K562 (cell line): ENCODE measurements at regions not wholly inside any gene's neighbourhood (a gene's known extent, or its start where the extent isn't known, plus 50 kb on each side); places are given as distances from the start of the nearest gene placed in this dataset.

ENCODE experiments used
- ATAC-seq: fragments of 200-7000 bp; cut with Tn5 transposase; 3 replicates; pipeline ENCODE4 v1.9.1; 2020; ENCODE audit warnings: moderate library complexity
- BruUV-seq: library from RNA; stranded (reverse); fragments of 400-500 nt; replicated peaks from 2 replicates; lab custom pipeline; 2021; lab: Mats Ljungman, UMichigan
- CTCF ChIA-PET: fragments of 300-600 bp; formaldehyde crosslinking; extraction: SDS; loops from one replicate; lab custom pipeline; 2021; ENCODE audit warnings: low intra/inter-chr PET ratio; lab: Yijun Ruan, JAX
- POLR2A ChIA-PET: fragments of 300-600, 350-650 bp; sonication (Branson Sonifier 250); formaldehyde crosslinking; extraction: SDS; loops from one replicate; lab custom pipeline; 2021; ENCODE audit warnings: antibody characterized with exemption, inconsistent platforms; lab: Yijun Ruan, JAX
- DNase-seq, 4 experiments: peaks; one replicate each; pipeline versions ENCODE4 v3.0.0 to v3.0.0-alpha.2; 2011 to 2018; ENCODE audit warnings: low spot score in 3 of 4, mixed read lengths in 3 of 4; ENCODE audit errors: extremely low read depth in 1 of 4
- FAIRE-seq: peaks from 2 replicates; lab custom pipeline; 2011; peaks lifted over from hg19 to GRCh38; lab: Jason Lieb, UNC
- H2AFZ ChIP-seq: 2 replicates; pipeline ENCODE4 v1.6.0; 2011; ENCODE audit warnings: low read depth, low read length, control low read depth, inconsistent platforms
- H3K27ac ChIP-seq: fragments of 200-600 bp; 3 replicates; pipeline ENCODE4 v1.8.0; 2011; ENCODE audit warnings: low read depth, mild to moderate bottlenecking, control low read depth, inconsistent platforms, low read length, moderate library complexity, mixed read lengths; ENCODE audit errors: extremely low read depth
- H3K27me3 ChIP-seq, 2 experiments: fragments of 300-600 bp in 1 of 2; 2 replicates in 1 of 2; 3 replicates in 1 of 2; pipeline versions ENCODE4 v1.6.0 to v1.8.0; 2011; ENCODE audit warnings: inconsistent platforms in 2 of 2, low read length in 2 of 2, mild to moderate bottlenecking in 1 of 2, mixed read lengths in 1 of 2, moderate library complexity in 1 of 2; ENCODE audit not compliant: control insufficient read depth in 2 of 2, insufficient read depth in 2 of 2
- H3K36me3 ChIP-seq: fragments of 300-600 bp; 3 replicates; pipeline ENCODE4 v1.8.0; 2011; ENCODE audit warnings: mild to moderate bottlenecking, low read length, inconsistent platforms; ENCODE audit not compliant: control insufficient read depth, insufficient read depth
- H3K4me1 ChIP-seq, 2 experiments: fragments of 200-600 bp in 1 of 2; replicated peaks in 1 of 2; 2 replicates in 1 of 2; 3 replicates in 1 of 2; pipeline versions ENCODE4 v1.5.1 to v1.8.0; 2011; ENCODE audit warnings: inconsistent platforms in 2 of 2, low read length in 2 of 2, mild to moderate bottlenecking in 1 of 2, mixed read lengths in 1 of 2, moderate library complexity in 1 of 2; ENCODE audit not compliant: control insufficient read depth in 2 of 2, insufficient read depth in 2 of 2
- H3K4me2 ChIP-seq: 2 replicates; pipeline ENCODE4 v1.6.1; 2011; ENCODE audit warnings: low read length, control low read depth, inconsistent platforms, mixed read lengths; ENCODE audit not compliant: insufficient read depth
- H3K4me3 ChIP-seq: fragments of 200-600 bp; sonication (generic), shearing (Covaris generic); 2 replicates; pipeline ENCODE4 v1.5.1; 2016; ENCODE audit warnings: control low read depth, inconsistent platforms
- H3K79me2 ChIP-seq: fragments of 200-600 bp; 3 replicates; pipeline ENCODE4 v1.8.0; 2011; ENCODE audit warnings: low read length, inconsistent platforms; ENCODE audit not compliant: control insufficient read depth, insufficient read depth
- H3K9ac ChIP-seq, 2 experiments: 2 replicates each; pipeline versions ENCODE4 v1.6.0 to v1.6.1; 2011; ENCODE audit warnings: low read depth in 2 of 2, low read length in 2 of 2, control low read depth in 1 of 2, inconsistent platforms in 1 of 2, mild to moderate bottlenecking in 1 of 2, mixed read lengths in 1 of 2; ENCODE audit not compliant: insufficient read depth in 1 of 2
- H3K9me1 ChIP-seq: one replicate; pipeline ENCODE4 v1.6.0; 2011; ENCODE audit warnings: inconsistent platforms, mild to moderate bottlenecking, low read length, moderate library complexity; ENCODE audit not compliant: control insufficient read depth, insufficient read depth
- H3K9me3 ChIP-seq: replicated peaks from 2 replicates; pipeline ENCODE4 v1.5.1; 2011; ENCODE audit warnings: low read depth, low read length, inconsistent platforms; ENCODE audit not compliant: control insufficient read depth, insufficient read depth
- H4K20me1 ChIP-seq: replicated peaks from 2 replicates; pipeline ENCODE4 v1.6.1; 2011; ENCODE audit warnings: low read length, inconsistent platforms, mixed read lengths; ENCODE audit not compliant: control insufficient read depth, insufficient read depth
- BCLAF1 ChIP-seq, 2 experiments: fragments of 450-650 bp in 1 of 2; IDR thresholded peaks; 2 replicates each; pipeline ENCODE4 v1.6.1; 2011 to 2017; ENCODE audit warnings: low read depth in 2 of 2, antibody characterized with exemption in 1 of 2, borderline replicate concordance in 1 of 2, low read length in 1 of 2, mild to moderate bottlenecking in 1 of 2, mixed read lengths in 1 of 2; ENCODE audit not compliant: control insufficient read depth in 1 of 2
- CTBP1 ChIP-seq: fragments of 450-650 bp; IDR thresholded peaks from 2 replicates; pipeline ENCODE4 v1.6.1; 2016; ENCODE audit warnings: borderline replicate concordance
- E2F6 ChIP-seq, 2 experiments: IDR thresholded peaks; 2 replicates each; pipeline ENCODE4 v1.6.1; 2011; ENCODE audit warnings: borderline replicate concordance in 1 of 2, control low read depth in 1 of 2, low read depth in 1 of 2, low read length in 1 of 2, mild to moderate bottlenecking in 1 of 2, mixed read lengths in 1 of 2, moderate library complexity in 1 of 2; ENCODE audit not compliant: insufficient read depth in 1 of 2, insufficient read length in 1 of 2, poor library complexity in 1 of 2, severe bottlenecking in 1 of 2; ENCODE audit errors: extremely low read depth in 1 of 2
- NR1H2 ChIP-seq: sonication (generic); formaldehyde crosslinking; IDR thresholded peaks from 2 replicates; pipeline ENCODE4 v1.4.0; 2020; ENCODE audit warnings: mild to moderate bottlenecking, missing genetic modification reagents
- YBX1 ChIP-seq: fragments of 450-650 bp; IDR thresholded peaks from 2 replicates; pipeline ENCODE4 v1.7.1; 2016; ENCODE audit warnings: mild to moderate bottlenecking
- WGBS: fragments of 100-300 bp; shearing (Covaris generic); methylation state at CpG from one replicate; pipeline ENCODE4 v1.1.6; 2016; ENCODE audit warnings: low coverage, mixed read lengths; ENCODE audit not compliant: insufficient coverage; ENCODE audit errors: missing lambda C conversion rate; 5-methylcytosine and 5-hydroxymethylcytosine counted together
- in situ Hi-C: fragments of 300-500 bp; cut with MboI; formaldehyde crosslinking; loops from 4 replicates; pipeline ENCODE4 v1.15.0; 2018; ENCODE audit warnings: inconsistent platforms, mixed read lengths
- intact Hi-C: fragments of 100-400 bp; cut with micrococcal nuclease; formaldehyde crosslinking; loops from 2 replicates; pipeline ENCODE4 v1.14.2; 2022

- Histone ChIP-seq H3K4me3 (no peak overlapping the region), H3K27me3 (no peaks in the 10 kb centered on the region), H3K36me3 (no peaks in the 10 kb centered on the region), H3K9me3 (no peaks in the 10 kb centered on the region), H3K27ac (no peak overlapping the region), H2AFZ (no peak overlapping the region), H4K20me1 (no peaks in the 10 kb centered on the region), H3K4me1 (no peaks in the 10 kb centered on the region), H3K9me1 (no peaks in the 10 kb centered on the region), H3K4me2 (no peak overlapping the region), H3K9ac (no peak overlapping the region), H3K79me2 (no peaks in the 10 kb centered on the region)
- FAIRE-seq (no peak), ATAC-seq (no peak), DNase-seq (no peak)
- WGBS, result 0% methylated on average over 3 of the region's 3 CpGs
- no TSS peak for BruUV-seq
- no peak for TF ChIP-seq YBX1
- no peak for TF ChIP-seq BCLAF1 (IDR thresholded peaks at IDR 0.05; ENCODE audit: borderline replicate concordance in 1 of 2, control insufficient read depth in 1 of 2, low read depth in 2 of 2, low read length in 1 of 2)
- no peak for TF ChIP-seq E2F6 (IDR thresholded peaks at IDR 0.05; ENCODE audit: borderline replicate concordance in 1 of 2, extremely low read depth in 1 of 2, insufficient read depth in 1 of 2, insufficient read length in 1 of 2, low read depth in 1 of 2, low read length in 1 of 2, poor library complexity in 1 of 2, severe bottlenecking in 1 of 2)
- TF ChIP-seq NR1H2 (CRISPR knock-in tag), result no peak
- no peak for TF ChIP-seq CTBP1
- intact Hi-C loops (no loop called here), in situ Hi-C loops (no loop called here)
- ChIA-PET POLR2A (no interaction called here), CTCF (no interaction called here)
These were observed 423.0 kb upstream of the BRINP1 start for GRCh38 chr9:119792242-119792641.
